Activated CD4-positive, CD25-positive, alpha-beta regulatory T cell (primary cell): ENCODE measurements at regions not wholly inside any gene's neighbourhood (a gene's known extent, or its start where the extent isn't known, plus 50 kb on each side); places are given as distances from the start of the nearest gene placed in this dataset.
"Not testable (repeated sequence)": the region's sequence is repeated elsewhere in the genome, so short reads cannot be mapped to it uniquely, and the experiment has no call there.

ENCODE experiments used
- DNase-seq, 4 experiments: peaks; one replicate each; lab custom pipeline; 2025; lab: John Stamatoyannopoulos, UW

GRCh38 chr15:45868109-45868691, 233.4 kb downstream of the SQOR start:
- DNase-seq = no peak

GRCh38 chr15:45869034-45869668, 234.3 kb downstream of the SQOR start:
- DNase-seq = no peak

- no peak for DNase-seq
Observed at GRCh38 chr15:45871121-45871855, 236.5 kb downstream of the SQOR start.

- no peak for DNase-seq
Observed at GRCh38 chr15:45873781-45874180, 239.0 kb downstream of the SQOR start.

GRCh38 chr15:45874566-45874965, 239.7 kb downstream of the SQOR start:
- not testable (repeated sequence) for DNase-seq

- DNase-seq = no peak
Observed at GRCh38 chr15:45884289-45884688, 249.5 kb downstream of the SQOR start.

- no peak for DNase-seq
Observed at GRCh38 chr15:45884755-45885445, 250.1 kb downstream of the SQOR start.

GRCh38 chr15:45885801-45886200, 251.0 kb downstream of the SQOR start:
- DNase-seq = no peak

GRCh38 chr15:45891766-45892165, 256.9 kb downstream of the SQOR start:
- no peak for DNase-seq

GRCh38 chr15:45892182-45892581, 257.4 kb downstream of the SQOR start:
- DNase-seq = no peak

GRCh38 chr15:45903283-45903682, 268.5 kb downstream of the SQOR start:
- DNase-seq = no peak

- no peak for DNase-seq
Observed at GRCh38 chr15:45904019-45904418, 269.2 kb downstream of the SQOR start.

GRCh38 chr15:45906230-45906629, 271.4 kb downstream of the SQOR start:
- no peak for DNase-seq

- DNase-seq = no peak
Observed at GRCh38 chr15:45910671-45911070, 275.8 kb downstream of the SQOR start.

GRCh38 chr15:45913451-45913850, 278.6 kb downstream of the SQOR start:
- no peak for DNase-seq

- no peak for DNase-seq
Observed at GRCh38 chr15:45914425-45914824, 279.6 kb downstream of the SQOR start.

- no peak for DNase-seq
Observed at GRCh38 chr15:45918839-45919238, 284.0 kb downstream of the SQOR start.

GRCh38 chr15:45919806-45920205, 285.0 kb downstream of the SQOR start:
- DNase-seq = no peak

- DNase-seq = no peak
Observed at GRCh38 chr15:45921376-45921775, 286.5 kb downstream of the SQOR start.

GRCh38 chr15:45921978-45922377, 287.1 kb downstream of the SQOR start:
- DNase-seq = no peak

GRCh38 chr15:45941367-45941766, 306.5 kb downstream of the SQOR start:
- DNase-seq = no peak

- DNase-seq = no peak
Observed at GRCh38 chr15:45943240-45943639, 308.4 kb downstream of the SQOR start.

- DNase-seq = no peak
Observed at GRCh38 chr15:45946111-45946510, 311.3 kb downstream of the SQOR start.
